ENCODE measurements at regions not wholly inside any gene's neighbourhood (a gene's known extent, or its start where the extent isn't known, plus 50 kb on each side); places are given as distances from the start of the nearest gene placed in this dataset.

- TF ChIP-seq, protein P1, sequence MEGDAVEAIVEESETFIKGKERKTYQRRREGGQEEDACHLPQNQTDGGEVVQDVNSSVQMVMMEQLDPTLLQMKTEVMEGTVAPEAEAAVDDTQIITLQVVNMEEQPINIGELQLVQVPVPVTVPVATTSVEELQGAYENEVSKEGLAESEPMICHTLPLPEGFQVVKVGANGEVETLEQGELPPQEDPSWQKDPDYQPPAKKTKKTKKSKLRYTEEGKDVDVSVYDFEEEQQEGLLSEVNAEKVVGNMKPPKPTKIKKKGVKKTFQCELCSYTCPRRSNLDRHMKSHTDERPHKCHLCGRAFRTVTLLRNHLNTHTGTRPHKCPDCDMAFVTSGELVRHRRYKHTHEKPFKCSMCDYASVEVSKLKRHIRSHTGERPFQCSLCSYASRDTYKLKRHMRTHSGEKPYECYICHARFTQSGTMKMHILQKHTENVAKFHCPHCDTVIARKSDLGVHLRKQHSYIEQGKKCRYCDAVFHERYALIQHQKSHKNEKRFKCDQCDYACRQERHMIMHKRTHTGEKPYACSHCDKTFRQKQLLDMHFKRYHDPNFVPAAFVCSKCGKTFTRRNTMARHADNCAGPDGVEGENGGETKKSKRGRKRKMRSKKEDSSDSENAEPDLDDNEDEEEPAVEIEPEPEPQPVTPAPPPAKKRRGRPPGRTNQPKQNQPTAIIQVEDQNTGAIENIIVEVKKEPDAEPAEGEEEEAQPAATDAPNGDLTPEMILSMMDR (IDR thresholded peaks at IDR 0.05): no peak
- H3K27me3 ChIP-seq: no peaks in the 10 kb centered on the region
- intact Hi-C loops (cut with DNase I): no loop called here
- no peaks in the 10 kb centered on the region for H3K36me3 ChIP-seq
- no peak for DNase-seq (ENCODE audit: low spot score in 2 of 2)
- H3K4me1 ChIP-seq: peaks cover 6 to 11% of the 10 kb centered on the region in 2 donors
- no peaks in the 10 kb centered on the region for H3K9me3 ChIP-seq
- H3K27ac ChIP-seq: no peak overlapping the region
- no peak overlapping the region for H3K4me3 ChIP-seq
These were observed 148.1 kb upstream of the TENT5A start for GRCh38 chr6:81900616-81901015.

DNA sequence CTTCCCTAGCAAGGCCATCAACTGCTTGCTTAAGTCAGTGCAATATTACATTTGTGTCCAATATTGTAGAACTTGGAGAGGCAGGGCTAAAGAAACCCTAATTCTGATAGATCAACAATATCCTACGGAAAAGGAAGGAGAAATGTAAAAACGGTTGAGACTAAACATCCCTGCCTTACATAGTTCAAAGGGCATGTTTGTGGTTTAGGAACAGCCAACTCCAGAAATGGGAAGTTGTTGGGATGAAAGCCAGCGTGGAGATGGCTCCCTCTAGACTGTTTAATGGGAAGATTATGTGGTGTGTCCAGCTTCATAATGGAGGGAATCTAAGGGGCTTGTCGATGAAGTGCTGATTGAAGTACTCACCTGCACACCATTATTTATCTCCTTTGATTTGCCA lies 145.3 kb upstream of the TENT5A start:
- Histone ChIP-seq H3K36me3 (no peaks in the 10 kb centered on the region), H3K27me3 (no peaks in the 10 kb centered on the region), H3K27ac (no peak overlapping the region), H3K9me3 (no peaks in the 10 kb centered on the region), H3K4me3 (no peak overlapping the region), H3K4me1 (peaks cover 6 to 21% of the 10 kb centered on the region in 2 donors)
- intact Hi-C loops (cut with DNase I): loop anchor here (2.0 to 5.0 kb wide), 2 partner anchors 55 to 139 kb away; no protein-coding TSS in a partner anchor
- DNase-seq (ENCODE audit: low spot score in 2 of 2): no peak
- TF ChIP-seq, protein P1 (IDR thresholded peaks at IDR 0.05): no peak

- H3K27ac ChIP-seq: no peak overlapping the region
- TF ChIP-seq, protein P1 (IDR thresholded peaks at IDR 0.05): no peak
- H3K9me3 ChIP-seq: no peaks in the 10 kb centered on the region
- H3K4me1 ChIP-seq: peaks cover 6 to 21% of the 10 kb centered on the region in 2 donors
- no peaks in the 10 kb centered on the region for H3K36me3 ChIP-seq
- H3K4me3 ChIP-seq: no peak overlapping the region
- intact Hi-C loops (cut with DNase I): loop anchor here (2.0 to 5.0 kb wide), 2 partner anchors 55 to 140 kb away; no protein-coding TSS in a partner anchor
- DNase-seq (ENCODE audit: low spot score in 2 of 2): no peak
- H3K27me3 ChIP-seq: no peaks in the 10 kb centered on the region
These were observed 144.3 kb upstream of the TENT5A start for GRCh38 chr6:81896525-81897503.

GRCh38 chr6:81895511-81896185 lies 143.2 kb upstream of the TENT5A start:
- intact Hi-C loops (cut with DNase I): loop anchor here (2.0 to 5.0 kb wide), 3 partner anchors 37 to 141 kb away; no protein-coding TSS in a partner anchor
- Histone ChIP-seq H3K4me3 (no peak overlapping the region), H3K27ac (peak overlapping the region; percentile 22 to 47), H3K36me3 (no peaks in the 10 kb centered on the region), H3K4me1 (peaks cover 4 to 18% of the 10 kb centered on the region in 2 donors), H3K27me3 (no peaks in the 10 kb centered on the region), H3K9me3 (no peaks in the 10 kb centered on the region)
- TF ChIP-seq, protein P1 (IDR thresholded peaks at IDR 0.05): no peak
- no peak for DNase-seq (ENCODE audit: low spot score in 2 of 2)

DNA sequence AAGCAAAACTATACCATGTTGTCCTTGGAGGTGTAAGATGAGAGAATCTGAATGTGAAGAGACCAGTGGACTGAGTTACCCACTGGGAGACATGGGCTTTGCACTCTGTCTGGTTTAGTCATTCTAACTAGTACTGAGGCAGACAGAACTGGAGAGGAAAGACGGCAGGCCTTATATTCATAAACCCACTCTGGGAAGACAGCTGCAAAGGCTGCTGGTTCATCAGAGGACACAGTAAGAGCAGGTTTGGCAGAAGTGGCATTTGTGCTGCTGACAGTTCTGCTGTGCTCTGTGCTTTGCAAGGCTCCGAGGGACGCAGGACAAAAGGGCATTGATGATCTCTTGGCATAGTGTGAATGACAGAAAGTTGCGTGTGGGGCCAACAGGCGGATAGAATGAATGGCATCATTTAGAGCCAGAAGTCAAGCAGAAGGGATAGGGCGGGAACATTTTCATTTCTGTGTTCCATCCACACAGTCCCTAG lies 142.3 kb upstream of the TENT5A start:
- peaks cover 0 to 15% of the 10 kb centered on the region in 2 donors for H3K4me1 ChIP-seq
- intact Hi-C loops (cut with DNase I): loop anchor here (2.0 to 5.0 kb wide), 2 partner anchors 36 to 53 kb away; no protein-coding TSS in a partner anchor
- peak overlapping the region; percentile 12 to 22 for H3K27ac ChIP-seq
- H3K4me3 ChIP-seq: peak overlapping the region in 1 of 2 donors; percentile 24
- H3K27me3 ChIP-seq: no peaks in the 10 kb centered on the region
- TF ChIP-seq, protein P1 (IDR thresholded peaks at IDR 0.05): no peak
- no peaks in the 10 kb centered on the region for H3K9me3 ChIP-seq
- H3K36me3 ChIP-seq: no peaks in the 10 kb centered on the region
- no peak for DNase-seq (ENCODE audit: low spot score in 2 of 2)
